T47D (cell line): ENCODE measurements at regions not wholly inside any gene's neighbourhood (a gene's known extent, or its start where the extent isn't known, plus 50 kb on each side); places are given as distances from the start of the nearest gene placed in this dataset.

Experiments
- DNase-seq, 2 experiments: peaks; one replicate each; pipeline versions ENCODE4 v3.0.0 to v3.0.0-alpha.2; 2011 to 2012; ENCODE audit warnings: low read depth in 1 of 2, low spot score in 1 of 2
- JUND ChIP-seq: IDR thresholded peaks from 2 replicates; pipeline ENCODE4 v1.6.1; 2012; ENCODE audit warnings: low read depth
- in situ Hi-C: cut with HindIII; loops from 2 replicates; pipeline ENCODE4 v1.10.0; 2016; ENCODE audit warnings: low sequenced_read_pairs, low pct_unique_long_range_greater_than_20kb

- DNase-seq: no peak
- in situ Hi-C loops: no loop called here
- TF ChIP-seq JUND: no peak
Measured at GRCh38 chr14:104375551-104376201, 203.9 kb upstream of the C14orf180 start.

- no peak for TF ChIP-seq JUND
- in situ Hi-C loops: no loop called here
- DNase-seq: no peak
Measured at GRCh38 chr14:104376202-104377140, 203.1 kb upstream of the C14orf180 start.

GRCh38 chr14:104377256-104377655, 202.3 kb upstream of the C14orf180 start:
- TF ChIP-seq JUND: no peak
- DNase-seq: no peak
- in situ Hi-C loops: no loop called here

- TF ChIP-seq JUND: no peak
- in situ Hi-C loops: no loop called here
- no peak for DNase-seq
Measured at GRCh38 chr14:104378698-104379113, 200.9 kb upstream of the C14orf180 start.

GRCh38 chr14:104382361-104383087, 197.0 kb upstream of the C14orf180 start:
- no peak for TF ChIP-seq JUND
- no peak for DNase-seq
- in situ Hi-C loops: no loop called here

GRCh38 chr14:104383088-104383995, 196.2 kb upstream of the C14orf180 start:
- in situ Hi-C loops: no loop called here
- TF ChIP-seq JUND: no peak
- no peak for DNase-seq

GRCh38 chr14:104383996-104384775, 195.4 kb upstream of the C14orf180 start:
- no peak for TF ChIP-seq JUND
- no peak for DNase-seq
- in situ Hi-C loops: no loop called here

- in situ Hi-C loops: no loop called here
- DNase-seq: no peak
Measured at GRCh38 chr14:104384776-104385071, 194.8 kb upstream of the C14orf180 start.

GRCh38 chr14:104385111-104385510, 194.5 kb upstream of the C14orf180 start:
- no peak for DNase-seq
- in situ Hi-C loops: no loop called here
- no peak for TF ChIP-seq JUND

More at GRCh38 chr14:104384776-104385071, 194.8 kb upstream of the C14orf180 start:
- no peak for TF ChIP-seq JUND

GRCh38 chr14:104385531-104386101, 193.9 kb upstream of the C14orf180 start:
- no peak for TF ChIP-seq JUND

More at GRCh38 chr14:104385531-104386101, 193.9 kb upstream of the C14orf180 start:
- in situ Hi-C loops: no loop called here
- no peak for DNase-seq
